Fibroblast of lung (primary cell): ENCODE measurements at regions not wholly inside any gene's neighbourhood (a gene's known extent, or its start where the extent isn't known, plus 50 kb on each side); places are given as distances from the start of the nearest gene placed in this dataset.

Experiments used
- CTCF ChIP-seq, 2 donors: IDR thresholded peaks in 1 of 2; conservative IDR thresholded peaks in 1 of 2; 1 replicate in 1 of 2; 2 replicates in 1 of 2; pipeline ENCODE4 v1.5.1; 2011 to 2012; ENCODE audit warnings: low read length in 2 of 2, control low read depth in 1 of 2, inconsistent platforms in 1 of 2, low read depth in 1 of 2, mild to moderate bottlenecking in 1 of 2
- EZH2 ChIP-seq: IDR thresholded peaks from 2 replicates; pipeline ENCODE4 v1.5.1; 2012; ENCODE audit warnings: low read length, control low read depth, mild to moderate bottlenecking; ENCODE audit errors: missing control alignments

GRCh38 chr6:148154668-148155067, 188.0 kb upstream of the SASH1 start:
- TF ChIP-seq EZH2 = no peak
- TF ChIP-seq CTCF (conservative IDR thresholded peaks at IDR 0.05 in 1 of 2, IDR thresholded peaks at IDR 0.05 in 1 of 2; ENCODE audit: low read depth in 1 of 2, low read length in 2 of 2) = no peak
